ENCODE measurements at regions not wholly inside any gene's neighbourhood (a gene's known extent, or its start where the extent isn't known, plus 50 kb on each side); places are given as distances from the start of the nearest gene placed in this dataset.

DNA sequence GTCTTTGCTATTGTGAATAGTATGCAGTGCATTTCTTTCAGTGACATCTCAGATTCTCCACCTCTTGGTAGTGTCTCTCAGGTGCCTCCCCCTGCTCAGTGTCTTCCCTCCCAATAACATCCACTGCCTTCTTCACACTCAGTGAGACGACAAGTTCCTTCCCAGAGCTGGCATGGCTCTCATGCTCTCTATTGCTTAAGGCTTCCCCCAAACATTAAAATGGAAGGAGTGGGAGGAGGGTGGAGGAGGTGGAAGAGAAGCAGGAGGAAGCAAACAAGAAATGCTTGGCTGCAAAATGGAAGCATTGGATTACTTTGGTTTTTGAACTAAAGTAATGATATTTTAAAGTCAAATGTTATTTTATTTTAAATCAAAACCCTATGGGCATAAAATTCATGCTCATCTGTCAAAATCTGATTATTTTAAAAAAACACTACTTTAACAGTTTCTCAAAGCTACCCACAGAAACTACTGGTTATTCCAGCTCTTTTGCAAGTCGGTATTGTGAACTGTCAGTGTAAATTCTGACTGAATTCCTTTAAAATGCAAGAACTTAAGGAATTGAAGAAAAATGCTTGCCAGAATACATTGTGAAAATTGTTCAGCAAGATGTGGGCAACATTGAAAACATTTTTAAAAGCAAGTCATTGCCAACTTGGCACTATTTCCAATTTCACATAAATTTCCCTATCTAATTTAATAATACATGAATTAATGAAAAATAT, 727.6 kb upstream of the ARGLU1 start:
- no peak for DNase-seq

DNA sequence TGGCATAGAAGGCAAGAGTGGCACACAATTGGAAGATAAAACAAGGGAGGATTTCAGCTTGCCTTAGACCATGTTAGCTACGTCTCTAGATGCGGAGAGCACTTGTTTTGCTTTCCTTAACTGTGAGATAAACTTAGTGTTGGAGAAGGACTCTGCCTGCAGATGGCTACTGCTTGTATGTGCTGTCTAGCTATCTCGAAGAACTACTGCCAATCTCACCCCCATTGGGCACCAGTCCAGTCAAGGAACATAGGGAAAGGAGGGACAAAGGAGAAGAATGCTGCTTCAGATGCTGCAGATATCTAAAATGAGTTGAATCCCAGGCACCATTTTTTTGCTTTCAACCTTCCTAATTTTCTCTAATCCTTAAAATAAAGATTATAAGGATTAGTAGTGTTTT, 726.0 kb upstream of the ARGLU1 start:
- no peak for DNase-seq

DNA sequence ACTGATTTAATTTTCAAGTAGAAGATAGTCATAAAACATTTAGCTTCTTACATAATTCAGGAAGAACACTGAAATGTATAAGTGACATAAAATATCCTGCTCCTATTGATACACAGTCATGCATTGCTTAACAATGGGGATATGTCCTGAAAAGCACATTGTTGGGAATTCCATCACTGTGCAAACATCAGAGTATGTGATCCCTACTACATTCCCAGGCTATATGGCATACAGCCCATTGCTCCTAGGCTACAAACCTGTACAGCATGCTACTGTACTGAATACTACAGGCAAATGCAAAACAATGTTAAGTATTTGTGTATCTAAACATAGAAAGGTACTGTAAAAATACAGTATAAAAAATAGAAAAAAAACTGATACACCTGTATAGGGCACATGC, 723.9 kb upstream of the ARGLU1 start:
- no peak for DNase-seq

DNA sequence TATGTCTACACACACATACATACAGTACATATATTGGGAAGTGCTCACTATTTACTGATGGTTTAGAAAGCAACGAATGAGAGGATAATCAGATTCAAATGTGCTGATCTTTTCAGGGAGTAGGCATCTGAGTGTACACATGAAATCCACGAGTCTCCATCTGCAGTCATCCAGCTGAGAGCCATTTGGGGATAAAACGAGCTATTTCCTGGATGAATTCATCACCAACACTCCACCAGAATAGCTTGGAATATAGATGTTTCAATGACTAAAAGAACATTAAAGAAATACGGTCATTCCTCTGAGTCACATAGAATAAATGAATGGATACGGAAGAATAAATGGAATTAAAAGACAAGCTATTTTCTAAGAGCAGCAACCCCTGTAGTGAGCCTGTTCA, 721.6 kb upstream of the ARGLU1 start:
- no peak for DNase-seq

DNA sequence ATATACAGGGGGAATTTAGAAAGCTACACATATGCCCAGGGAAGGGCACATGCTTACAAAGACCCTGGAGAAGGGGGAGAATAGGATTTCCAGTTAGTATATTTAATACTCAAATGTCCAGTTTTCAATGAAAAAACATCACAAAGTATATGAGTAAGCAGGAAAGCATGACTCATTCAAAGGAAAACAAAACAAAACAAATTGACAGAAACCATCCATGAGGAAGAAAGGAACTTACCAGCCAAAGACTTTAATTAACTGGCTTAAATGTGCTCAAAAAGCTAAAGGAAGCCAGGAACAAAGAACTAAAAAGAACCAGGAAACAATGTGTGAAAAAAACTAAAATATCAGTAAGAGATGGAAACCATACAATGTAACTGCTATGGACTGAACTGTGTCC, 716.2 kb upstream of the ARGLU1 start:
- no peak for DNase-seq

DNA sequence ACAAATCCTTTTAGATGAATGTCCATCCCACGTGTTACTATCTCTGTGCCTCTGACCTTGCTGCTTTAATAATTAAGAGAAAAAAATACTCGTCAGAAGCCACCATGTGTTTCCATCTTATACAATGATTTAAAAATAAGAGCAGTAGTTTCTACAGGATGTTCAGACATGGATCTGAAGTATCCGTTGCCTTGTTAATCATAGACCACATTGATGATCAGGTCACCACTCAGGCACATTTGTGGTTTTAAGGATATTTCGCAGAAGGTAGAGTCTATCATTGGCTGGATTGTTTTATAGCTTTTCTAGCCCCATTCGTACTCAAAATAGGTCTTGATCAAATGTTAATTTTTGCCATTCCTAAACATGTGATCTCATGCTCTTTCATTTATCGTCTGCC, 710.0 kb upstream of the ARGLU1 start:
- DNase-seq, result no peak

DNA sequence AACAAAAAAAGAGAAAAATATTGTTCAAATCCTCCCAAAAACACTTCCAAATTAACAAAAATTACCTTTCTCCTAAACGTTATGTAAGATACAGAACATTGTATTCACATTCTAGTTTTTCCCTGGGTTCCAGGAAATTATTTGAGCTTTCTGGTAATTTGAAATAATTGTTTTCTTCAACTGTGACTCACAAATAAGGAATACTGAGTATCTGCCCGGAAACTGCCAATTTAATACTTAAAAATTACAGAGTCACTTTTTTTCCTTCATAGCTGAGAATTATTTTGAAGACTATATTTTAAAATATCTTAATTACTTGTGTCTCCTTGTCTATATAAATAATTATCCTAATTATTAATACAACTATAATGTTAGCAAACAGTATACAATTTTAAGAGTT, 709.0 kb upstream of the ARGLU1 start:
- no peak for DNase-seq

DNA sequence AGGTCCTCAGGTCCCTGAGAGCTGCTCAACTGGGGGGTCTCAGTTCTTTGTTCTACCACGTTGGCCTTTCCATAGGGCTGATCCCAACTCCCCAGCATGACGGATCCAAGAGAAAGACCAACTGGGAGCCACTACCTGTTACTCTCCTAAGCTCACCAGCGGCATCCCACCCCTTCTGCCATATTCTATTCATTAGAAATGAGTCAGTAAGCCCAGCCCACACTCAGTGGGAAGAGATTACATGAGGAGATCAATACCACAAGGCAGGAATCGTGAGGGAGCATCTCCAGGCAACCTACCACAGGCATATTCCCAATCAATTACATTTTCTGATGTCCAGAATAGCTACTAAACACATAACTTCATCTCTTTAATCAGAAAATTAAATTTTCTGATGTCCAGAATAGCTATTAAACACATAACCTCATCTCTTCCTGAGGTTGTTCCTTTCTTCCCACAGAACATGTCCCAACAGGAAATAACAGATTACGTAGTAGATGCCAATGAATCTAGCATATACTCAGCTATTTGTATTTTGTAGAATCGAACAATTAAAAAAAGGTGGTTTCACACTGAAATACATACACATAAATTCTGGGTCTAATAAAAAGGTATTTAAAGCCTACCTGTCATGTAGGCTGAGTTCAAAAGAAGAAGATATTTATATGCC, 708.1 kb upstream of the ARGLU1 start:
- no peak for DNase-seq

DNA sequence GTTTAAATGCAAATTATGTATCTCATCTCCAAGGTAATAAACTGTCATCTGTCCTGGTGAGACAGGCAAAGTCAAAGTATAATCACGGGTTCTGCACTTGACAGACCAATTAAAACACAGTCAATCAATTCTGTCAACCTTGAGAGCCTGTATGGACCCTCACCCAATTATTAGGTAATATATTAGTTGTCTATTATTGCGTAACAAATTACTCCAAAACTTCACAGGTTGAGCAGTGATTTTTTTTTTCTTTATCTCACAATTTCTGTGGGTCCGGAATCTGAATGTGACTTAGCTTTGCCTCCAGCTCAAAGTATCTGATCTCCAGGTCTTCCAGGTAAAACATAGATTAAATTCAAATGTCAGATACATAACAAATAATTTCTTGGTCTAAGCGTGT, 707.4 kb upstream of the ARGLU1 start:
- no peak for DNase-seq

DNA sequence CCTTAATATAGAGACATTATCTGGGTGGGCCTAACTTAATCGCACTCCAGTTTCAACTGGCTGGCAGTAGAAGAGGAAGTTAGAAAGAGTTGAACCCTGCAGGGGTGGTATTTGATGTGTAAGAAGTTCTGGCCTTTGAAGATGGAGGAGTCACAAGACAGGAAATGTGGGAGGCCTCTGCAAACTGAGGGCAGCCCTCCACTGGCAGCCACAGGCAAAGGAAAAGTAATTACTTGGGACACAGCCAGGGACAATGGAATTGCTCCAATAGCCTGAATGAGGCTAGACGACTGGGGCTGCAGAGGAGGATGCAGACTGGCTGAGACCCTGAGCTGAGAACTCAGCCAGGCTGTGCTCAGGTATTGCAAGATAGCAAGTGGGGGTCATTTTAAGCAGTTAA, 703.3 kb upstream of the ARGLU1 start:
- peak; percentile 50 to 61 for DNase-seq

DNA sequence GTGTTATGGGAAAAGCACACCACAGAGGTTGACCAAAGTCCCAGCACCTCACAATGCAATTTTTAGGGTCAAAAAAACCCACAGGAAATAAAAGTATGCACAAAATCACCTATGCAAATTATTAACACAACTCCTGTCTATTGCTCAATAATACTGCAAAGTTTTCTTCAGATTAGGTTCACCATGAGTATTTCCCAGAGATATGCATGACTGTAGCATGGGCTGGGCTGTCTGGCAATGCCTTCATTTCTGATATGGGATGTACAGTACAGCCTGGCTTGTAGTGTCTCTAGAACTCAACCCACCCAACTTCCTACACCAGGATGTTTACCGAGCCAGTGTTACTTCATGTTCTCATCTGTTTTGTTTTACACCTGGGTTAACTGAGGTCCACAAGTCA, 698.7 kb upstream of the ARGLU1 start:
- no peak for DNase-seq

DNA sequence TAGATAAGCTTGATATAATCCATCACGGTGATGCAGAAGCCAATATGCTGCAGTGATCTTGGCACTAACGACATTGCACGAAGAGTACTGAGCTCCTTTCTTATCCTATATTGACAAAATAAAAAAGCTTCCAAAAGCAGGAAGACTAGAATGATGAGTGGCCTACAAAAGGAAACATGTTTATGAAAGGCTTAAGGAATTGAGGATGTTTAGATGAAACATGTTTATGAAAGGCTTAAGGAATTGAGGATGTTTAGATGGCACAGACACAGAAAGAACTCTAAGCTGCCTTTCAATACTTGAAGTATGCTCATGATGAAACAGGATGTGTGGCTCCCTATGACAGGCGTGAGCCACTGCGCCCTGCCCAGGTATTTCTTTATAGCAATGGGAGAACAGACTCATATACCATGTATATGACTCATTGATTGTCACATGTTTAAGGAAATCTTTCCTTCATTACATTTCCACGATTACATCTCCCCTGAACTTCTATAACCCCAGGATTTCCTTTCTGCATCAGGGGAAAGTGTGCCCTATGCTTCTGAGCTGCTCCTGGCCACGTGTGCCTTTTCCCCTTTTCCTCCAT, 690.8 kb upstream of the ARGLU1 start:
- DNase-seq, result no peak

DNA sequence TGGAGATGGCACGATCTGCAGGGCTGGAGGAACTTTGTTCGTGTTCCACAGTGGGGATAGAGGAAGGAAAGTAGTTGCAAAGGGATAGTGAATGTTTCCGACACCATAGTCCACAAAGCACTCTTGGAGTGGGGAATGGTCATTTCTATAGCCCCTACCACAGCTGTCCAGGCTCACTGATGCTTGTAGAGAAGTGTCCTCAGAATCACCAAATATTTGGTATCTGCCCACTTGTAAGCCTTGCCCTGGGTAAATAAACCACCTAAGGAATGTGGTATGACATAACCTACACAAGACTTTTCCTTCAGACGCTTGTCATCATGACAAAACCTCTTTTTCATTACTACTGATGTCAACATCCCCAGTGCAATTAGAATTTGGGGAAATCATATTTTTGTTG, 686.5 kb upstream of the ARGLU1 start:
- DNase-seq, result no peak

DNA sequence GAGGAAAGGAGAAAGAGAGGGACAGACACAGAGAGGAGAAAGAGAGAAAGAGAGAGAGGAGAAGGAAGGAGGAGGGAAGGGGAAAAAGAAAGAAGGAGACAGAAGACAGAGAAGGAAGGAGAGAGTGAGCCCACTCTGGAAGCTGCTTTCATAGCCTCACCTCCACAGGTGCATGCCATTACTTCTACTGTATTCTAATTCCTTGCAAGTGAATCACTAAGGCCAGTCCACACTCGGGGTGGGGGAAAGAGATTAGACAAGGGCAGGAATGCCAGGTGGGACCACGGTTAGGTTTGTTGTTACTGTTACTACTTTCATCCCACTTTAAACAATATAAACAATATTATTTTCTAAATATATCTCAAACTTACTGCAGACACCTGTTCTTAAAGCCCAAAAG, 684.5 kb upstream of the ARGLU1 start:
- DNase-seq, result no peak

DNA sequence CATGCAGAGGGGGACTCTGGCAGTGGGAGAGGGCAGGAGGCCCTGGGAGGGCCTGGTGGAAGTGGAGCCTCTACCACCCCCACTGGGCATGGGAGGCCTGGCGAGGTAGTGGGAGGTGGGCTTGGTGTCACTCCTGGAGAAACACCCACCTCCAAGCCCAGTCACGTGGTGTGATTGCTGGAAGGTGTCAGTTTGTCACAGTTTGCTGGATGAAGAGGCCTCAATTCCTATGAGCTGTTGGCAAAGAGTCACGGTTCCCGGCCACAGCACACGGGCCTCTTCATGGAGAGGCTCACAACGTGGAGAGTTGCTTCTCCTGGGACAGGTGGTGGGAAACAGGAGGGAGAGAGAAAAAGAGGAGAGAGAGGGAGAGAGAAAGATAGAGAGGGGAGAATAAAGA, 684.1 kb upstream of the ARGLU1 start:
- DNase-seq, result no peak

DNA sequence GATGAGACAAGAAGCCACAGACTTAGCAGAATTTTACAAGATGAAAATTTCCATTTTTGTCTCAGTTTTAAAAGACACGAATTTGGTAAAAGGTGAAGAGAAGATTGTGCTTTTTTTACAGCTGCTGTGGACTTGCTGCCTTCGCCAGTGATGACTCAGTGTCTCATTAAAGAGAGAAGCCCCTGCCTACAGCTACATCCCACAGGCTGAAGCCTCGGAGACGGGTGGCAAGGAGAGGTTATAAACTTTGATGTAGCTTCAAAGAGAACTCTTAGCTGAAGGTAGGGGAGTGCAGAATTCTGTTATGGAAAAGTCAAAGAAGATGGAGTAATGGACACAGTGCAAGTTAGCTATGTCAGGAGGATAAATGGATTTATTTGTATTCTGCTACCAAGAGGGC, 683.4 kb upstream of the ARGLU1 start:
- DNase-seq, result no peak

DNA sequence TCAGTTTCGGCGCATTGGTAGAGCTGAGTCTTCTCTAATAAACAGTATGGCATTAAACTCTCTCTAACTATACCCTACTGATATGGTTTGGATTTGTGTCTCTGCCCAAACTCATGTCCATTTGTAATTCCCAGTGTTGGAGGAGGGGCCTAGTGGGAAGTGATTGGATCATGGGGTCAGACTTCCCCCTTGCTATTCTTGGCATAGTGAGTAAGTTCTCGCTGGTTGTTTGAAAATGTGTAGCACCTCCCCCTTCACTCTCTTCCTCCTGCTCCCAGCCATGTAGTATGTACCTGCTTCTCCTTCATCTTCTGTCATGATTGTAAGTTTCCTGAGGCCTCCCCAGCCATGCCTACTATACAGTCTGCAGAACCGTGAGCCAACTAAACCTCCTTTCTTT, 682.7 kb upstream of the ARGLU1 start:
- no peak for DNase-seq

DNA sequence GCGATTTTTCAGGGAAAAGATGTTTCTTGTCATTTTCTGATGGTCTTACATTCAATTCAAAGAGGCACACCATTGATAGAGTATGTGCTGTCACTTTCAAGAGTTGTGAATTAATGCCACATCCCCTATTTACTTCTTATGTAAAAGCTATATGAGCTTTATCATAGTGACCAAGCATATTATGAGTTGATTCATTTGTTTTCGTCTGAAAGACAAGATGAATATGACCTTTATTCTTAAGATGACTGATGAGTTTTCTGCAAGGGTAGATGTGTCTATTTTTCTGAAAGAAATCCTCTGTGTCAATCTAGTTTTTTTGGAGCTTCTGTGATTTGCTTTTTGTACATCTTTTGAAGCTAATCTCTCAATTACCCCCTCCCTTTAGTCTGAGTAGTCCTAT, 676.3 kb upstream of the ARGLU1 start:
- DNase-seq, result no peak

DNA sequence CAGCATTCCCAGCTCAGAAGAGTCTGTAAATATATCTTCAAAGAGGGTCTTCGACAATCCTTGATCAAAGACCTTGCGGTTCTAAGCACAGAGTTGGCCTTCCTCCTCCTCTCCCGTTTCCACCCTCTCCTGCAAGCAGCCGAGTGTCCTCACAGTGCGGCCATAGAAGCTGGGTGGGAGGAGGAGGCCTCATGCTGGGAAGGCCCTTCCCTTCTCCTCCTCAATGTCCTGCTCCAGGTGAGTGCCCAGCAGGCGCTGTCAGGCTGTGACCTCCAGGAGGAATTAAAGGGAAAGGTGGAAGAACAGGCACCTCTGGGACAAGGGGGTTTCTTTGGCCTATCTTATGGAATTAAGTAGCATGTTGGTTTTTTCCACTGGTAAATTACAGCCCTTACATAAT, 674.2 kb upstream of the ARGLU1 start:
- no peak for DNase-seq

DNA sequence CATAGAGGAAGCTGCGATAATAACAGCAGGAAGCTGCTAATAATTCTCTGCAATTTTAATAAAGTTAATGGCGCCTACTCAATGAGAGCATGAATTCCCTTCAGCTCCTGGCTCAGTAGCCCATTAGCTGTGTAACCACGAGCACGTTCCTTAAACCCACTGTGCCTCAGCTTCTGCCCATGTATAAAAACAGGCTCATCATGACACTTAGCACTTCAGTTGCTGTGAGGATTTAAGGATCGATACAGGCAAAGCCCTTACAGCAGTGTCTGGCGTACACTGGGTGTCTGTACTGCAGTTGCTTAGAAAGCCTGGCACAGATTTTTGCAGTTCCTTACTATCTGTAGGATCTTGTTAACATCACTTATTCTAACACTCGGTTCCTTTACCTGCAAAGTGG, 673.4 kb upstream of the ARGLU1 start:
- DNase-seq, result no peak

DNA sequence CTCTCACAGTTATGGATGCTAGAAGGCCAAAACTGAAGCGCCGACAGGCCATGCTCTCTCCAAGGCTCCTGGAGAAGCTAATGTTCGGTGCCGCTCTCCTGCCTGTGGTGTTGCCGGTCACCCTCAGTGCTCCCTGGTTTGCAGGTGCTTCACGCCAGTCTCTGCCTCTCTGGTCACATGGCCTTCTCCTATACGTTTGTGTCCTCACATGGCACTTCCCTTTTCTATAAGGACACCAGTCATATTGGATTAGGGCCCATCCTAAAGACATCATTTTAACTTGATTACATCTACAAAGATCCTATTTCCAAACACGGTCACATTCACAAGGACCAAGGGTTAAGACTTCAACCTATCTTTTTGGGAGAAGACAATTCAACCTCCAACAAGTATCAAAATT, 671.3 kb upstream of the ARGLU1 start:
- no peak for DNase-seq

DNA sequence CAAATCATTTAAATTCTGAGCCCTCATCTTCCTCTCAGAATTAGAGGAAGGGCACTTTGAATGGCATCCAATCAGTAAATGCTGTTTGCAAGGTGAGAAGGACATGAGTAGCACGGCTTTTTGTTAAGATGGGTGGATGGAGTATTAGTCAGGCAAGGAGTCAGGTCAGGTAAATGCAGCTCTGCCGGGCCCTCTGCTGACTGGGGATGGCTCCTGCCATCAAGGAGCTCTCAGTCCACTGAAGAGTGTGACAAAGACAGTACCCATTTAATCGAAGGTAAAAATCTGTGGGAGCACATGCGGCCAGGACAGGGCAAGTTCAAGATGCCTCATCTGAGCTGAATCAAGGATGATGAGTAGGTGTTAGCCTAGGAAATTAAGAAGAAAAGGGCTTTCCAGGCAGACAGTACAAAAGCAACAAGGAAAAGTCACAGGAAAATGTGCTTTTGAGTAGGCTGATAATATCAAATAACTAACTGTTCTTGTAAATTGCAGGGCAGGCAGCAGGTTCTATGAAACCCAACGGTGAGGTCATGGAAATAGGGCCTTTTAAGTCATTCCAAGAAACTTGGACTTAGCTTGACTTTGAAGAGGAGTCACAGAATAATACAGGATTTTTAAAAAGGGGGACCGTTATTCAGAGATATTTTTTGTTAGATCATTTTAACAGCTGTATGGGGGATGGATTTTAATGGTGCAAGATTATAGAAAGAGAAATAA, 670.5 kb upstream of the ARGLU1 start:
- DNase-seq, result no peak

DNA sequence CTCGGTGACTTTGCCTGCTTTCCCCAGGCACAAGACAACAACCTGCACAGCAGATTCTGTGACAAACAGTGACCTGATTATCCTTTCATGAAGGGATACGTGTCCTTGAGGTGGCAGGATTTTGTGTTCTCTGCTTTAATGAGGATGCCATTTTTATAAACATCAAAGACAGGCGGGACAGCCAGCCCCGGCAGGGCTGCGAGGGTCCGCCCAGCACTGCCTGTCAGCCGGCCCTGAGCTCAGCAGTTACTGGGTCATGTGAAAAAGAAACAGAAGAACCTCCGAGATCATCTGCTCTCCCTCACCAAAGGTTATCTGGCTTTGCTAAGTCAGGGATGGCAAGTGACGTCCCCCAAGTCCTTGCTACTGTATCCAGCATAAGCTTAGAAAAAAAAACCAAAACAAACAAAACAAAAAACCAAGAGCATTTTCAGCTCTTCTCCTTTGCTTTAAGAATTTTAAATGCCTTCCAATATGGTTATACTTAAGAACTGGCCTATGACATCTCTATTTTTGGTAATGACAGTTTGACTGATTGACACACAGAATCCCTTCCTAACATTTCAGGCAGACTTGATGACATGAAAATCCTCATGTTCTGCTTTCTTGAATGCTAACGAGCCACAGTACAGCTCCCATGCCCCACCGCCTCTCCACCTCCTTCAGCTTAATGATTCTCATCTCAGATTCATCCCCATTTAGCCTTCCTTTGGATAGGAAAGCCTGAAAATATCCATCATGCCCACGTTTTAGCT, 666.6 kb upstream of the ARGLU1 start:
- DNase-seq, result peak; percentile 46 to 69
